Neural cell (in vitro differentiated cells): ENCODE measurements at regions not wholly inside any gene's neighbourhood (a gene's known extent, or its start where the extent isn't known, plus 50 kb on each side); places are given as distances from the start of the nearest gene placed in this dataset.

Experiments used
- EP300 ChIP-seq: fragments of 450-650 bp; conservative IDR thresholded peaks from 2 replicates; pipeline ENCODE4 v1.6.1; 2014; ENCODE audit warnings: antibody characterized with exemption, mild to moderate bottlenecking, moderate library complexity; ENCODE audit not compliant: poor library complexity, severe bottlenecking
- RAD21 ChIP-seq: fragments of 450-650 bp; conservative IDR thresholded peaks from 2 replicates; pipeline ENCODE4 v1.6.1; 2014; ENCODE audit warnings: antibody characterized with exemption, mild to moderate bottlenecking, moderate library complexity
- REST ChIP-seq: IDR thresholded peaks from 2 replicates; pipeline ENCODE4 v1.6.1; 2012; ENCODE audit warnings: borderline replicate concordance
- TAF1 ChIP-seq: IDR thresholded peaks from 2 replicates; pipeline ENCODE4 v1.6.1; 2012; ENCODE audit warnings: low read depth
- TF ChIP-seq, protein P1 (sequence below): fragments of 450-650 bp; IDR thresholded peaks from 2 replicates; pipeline ENCODE4 v1.5.1; 2014; ENCODE audit warnings: antibody characterized with exemption, mild to moderate bottlenecking, moderate library complexity; ENCODE audit not compliant: poor library complexity, severe bottlenecking

DNA sequence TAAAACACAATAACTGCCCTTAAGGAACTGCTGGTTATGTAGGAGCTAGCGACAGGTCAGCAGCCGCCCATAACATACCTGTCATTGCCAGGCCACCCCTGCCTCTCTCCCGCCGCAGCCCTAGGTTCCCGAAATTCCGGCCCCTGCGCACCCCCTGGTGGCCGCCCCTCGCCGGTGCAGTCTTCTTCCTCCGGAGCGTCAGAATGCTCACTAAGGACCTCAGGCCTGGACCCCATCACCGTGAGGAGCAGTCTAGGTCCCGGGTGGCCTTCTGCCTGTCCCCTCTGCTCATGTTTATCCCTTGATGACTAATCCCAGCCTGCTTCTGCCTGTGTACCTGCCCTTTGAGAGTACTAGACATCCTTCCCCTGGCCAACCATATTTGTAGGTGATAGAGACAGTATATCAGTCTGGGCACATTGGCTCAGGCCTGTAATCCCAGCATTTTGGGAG is 115.7 kb upstream of the SLC1A4 start:
- TF ChIP-seq, protein P1, sequence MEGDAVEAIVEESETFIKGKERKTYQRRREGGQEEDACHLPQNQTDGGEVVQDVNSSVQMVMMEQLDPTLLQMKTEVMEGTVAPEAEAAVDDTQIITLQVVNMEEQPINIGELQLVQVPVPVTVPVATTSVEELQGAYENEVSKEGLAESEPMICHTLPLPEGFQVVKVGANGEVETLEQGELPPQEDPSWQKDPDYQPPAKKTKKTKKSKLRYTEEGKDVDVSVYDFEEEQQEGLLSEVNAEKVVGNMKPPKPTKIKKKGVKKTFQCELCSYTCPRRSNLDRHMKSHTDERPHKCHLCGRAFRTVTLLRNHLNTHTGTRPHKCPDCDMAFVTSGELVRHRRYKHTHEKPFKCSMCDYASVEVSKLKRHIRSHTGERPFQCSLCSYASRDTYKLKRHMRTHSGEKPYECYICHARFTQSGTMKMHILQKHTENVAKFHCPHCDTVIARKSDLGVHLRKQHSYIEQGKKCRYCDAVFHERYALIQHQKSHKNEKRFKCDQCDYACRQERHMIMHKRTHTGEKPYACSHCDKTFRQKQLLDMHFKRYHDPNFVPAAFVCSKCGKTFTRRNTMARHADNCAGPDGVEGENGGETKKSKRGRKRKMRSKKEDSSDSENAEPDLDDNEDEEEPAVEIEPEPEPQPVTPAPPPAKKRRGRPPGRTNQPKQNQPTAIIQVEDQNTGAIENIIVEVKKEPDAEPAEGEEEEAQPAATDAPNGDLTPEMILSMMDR = peak; percentile 65
- peak; percentile 61 for TF ChIP-seq RAD21
- TF ChIP-seq EP300 = no peak
- no peak for TF ChIP-seq REST
- TF ChIP-seq TAF1 = no peak
